NCI-H2196 treated with DMSO at 0.1 percent for 48 hours (cell line): ENCODE measurements at regions not wholly inside any gene's neighbourhood (a gene's known extent, or its start where the extent isn't known, plus 50 kb on each side); places are given as distances from the start of the nearest gene placed in this dataset.

Source experiments
- DNase-seq: peaks from one replicate; lab custom pipeline; 2025; ENCODE audit not compliant: unreplicated experiment; lab: John Stamatoyannopoulos, UW

DNA sequence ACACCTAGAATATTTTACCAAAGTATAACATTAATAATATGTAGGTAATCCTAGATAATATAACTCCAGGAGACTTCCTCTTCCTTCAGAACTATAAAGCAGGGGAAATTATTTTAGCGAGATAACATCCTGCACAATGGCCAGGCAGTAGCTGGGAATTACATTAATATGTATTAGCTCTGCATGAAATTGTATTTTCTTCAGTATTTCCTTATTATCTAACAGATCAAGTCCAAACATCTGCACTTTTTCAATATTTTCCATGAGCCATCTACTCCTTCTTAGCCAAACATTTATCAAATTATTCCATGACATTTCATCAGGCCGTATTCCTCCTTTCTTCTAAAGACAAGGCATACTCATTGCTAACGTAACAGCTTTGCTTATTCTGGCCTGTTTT lies 98.8 kb upstream of the PCDH9 start:
- DNase-seq: no peak

DNA sequence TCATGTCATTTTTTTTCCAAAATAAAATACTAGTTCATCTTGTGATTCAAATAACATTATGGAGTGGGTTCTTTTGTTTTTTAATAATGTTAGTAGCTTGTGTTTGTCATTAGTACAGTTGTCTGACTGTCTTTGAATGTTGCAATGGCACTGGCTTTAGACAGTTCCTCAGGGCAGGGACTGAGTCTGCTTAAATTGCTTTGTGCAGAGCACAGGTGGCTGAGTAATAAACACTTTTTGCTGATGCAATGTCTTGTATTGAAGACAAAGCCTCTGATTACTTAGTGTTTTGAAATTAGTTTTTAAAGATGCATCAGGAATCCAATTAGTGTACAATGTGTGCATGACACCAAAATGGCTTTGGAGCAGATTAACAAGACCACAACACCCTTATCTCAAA lies 88.7 kb upstream of the PCDH9 start:
- DNase-seq: no peak

DNA sequence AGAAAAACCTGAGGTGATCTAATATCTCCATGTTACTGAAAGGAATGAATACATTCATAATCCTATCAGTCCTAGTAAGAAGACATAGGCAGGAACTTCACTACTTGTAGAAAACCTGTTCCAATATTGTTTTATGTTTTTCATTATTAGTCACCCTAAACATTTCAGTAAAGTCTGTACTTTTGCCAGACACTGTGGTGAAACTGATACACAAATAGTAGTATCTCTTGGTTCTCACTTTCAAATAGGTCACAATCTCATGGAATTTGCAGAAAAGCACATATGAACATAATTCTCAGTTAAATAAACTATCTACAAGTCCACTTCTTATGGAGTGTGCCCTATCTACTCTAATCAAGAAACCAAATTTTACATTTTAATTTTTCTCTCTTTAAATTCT lies 88.3 kb upstream of the PCDH9 start:
- DNase-seq: no peak

DNA sequence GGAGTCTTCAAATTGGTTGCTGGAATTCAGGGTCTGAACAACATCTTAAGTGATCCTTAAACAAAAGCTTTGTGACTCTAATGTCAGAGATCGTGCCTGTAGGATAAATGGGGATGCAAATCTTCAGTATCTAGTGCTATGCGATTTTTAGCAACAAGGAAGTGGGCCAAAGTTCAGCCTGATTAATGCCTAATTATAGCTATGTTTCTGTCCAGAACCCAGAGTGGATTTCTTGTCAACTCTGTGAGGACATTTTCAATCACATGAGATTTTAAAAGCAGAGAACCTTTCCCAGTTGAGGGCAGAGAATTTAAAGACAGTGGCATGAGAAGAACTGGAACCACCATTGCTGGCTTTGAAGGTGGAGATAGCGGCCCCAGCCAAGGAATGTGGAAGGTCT lies 84.3 kb upstream of the PCDH9 start:
- DNase-seq: no peak

DNA sequence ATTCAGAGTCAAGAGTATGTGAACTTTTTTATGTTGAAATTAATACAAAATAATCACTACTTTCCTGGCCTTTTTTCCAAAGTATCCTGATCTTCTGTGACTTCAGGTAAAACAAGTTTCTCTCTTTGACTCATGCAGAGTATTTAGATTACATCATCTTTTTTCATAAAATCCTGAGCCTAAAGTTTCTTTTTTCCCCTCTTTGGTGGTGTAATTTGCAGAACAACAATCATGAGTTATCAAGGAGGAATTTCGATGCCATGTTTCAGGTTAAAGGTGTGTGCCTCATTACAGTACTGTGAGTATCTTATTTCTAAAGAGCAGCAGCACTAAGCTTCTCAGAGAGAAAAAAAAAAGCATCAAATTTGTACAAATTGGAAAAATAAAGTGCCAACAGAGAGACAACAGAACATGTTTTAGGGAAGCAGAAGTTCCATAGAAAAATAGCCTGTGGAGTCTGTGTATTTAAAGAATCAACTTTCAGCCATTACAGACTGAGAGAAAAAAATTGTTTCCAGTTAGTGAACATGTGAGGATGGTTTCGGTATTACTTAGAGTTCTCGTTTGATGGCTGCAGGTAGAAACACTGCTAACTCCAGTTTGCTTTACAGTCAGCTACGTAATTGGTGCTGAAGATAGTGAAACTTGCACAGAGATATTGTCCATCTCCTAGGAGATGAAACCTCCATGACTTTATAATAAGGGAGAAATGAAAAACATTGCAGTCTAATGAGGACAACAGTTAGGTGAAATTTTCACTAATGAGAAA lies 78.1 kb upstream of the PCDH9 start:
- DNase-seq: no peak

DNA sequence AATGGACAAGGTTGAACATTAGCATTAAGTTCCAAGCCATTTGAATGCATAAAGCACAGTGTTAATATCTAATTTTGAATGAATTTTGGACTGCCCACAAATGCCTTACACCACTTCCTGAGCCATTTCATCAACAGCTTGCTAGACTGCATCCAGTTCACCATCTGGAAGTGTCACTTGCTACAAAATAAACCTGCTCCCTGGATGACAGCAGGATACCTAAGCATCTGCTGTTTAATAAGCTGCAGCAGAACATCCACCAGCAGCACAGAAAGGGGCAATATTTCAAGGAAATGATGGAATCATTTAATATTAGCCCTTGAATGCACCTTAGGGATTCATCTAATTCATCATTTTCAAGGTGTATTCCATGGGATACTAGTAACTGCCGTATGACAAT lies 76.6 kb upstream of the PCDH9 start:
- no peak for DNase-seq

DNA sequence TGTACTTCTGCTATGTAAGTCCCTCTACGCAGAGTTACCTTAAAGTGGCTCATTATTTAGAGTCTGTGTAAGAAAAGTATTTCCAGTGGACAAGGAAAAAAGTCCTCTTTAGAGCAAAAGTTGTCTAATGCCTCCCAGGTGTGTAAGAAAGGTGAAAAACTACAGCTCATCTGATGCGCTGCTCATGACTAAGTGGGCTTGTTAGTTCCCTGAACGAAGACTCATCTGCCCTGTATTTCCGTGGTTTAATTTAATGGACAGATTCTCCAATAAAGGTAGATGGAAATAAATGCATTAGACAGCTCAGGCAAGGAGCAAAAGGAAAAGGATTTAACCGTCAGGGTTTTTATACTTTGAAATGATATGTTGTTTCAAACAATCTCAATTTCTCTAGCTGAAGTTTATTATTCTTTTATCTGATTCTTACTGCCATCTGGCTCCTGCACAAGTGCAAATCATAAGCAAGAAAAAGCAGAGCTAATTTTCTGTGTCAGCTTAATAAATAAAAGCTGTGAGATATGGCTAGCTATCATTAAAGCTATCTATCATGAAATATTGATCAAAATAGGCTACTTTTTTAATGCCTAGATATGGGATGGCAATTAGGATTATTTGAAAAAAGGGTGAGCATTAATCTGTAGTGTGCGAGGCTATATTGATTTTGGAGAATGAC lies 73.7 kb upstream of the PCDH9 start:
- DNase-seq: no peak

DNA sequence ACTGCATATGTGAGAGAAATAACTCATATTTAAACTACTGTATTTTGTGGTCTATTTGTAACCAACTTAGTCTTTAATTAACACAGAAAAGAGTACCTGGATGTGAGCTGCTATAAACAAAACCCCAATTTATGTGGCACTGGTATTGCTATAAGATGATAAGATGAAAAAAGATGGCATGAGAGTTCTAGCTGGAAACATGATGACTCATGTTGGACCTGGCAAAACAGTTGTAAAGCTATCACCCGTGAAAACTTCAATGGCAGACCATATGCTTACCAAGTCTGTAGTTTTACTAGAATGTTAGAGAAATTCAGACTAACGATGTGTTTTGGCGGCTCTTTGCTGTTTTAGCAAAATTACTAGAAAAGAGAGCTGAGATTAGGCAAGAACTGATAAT lies 69.6 kb upstream of the PCDH9 start:
- DNase-seq: no peak

DNA sequence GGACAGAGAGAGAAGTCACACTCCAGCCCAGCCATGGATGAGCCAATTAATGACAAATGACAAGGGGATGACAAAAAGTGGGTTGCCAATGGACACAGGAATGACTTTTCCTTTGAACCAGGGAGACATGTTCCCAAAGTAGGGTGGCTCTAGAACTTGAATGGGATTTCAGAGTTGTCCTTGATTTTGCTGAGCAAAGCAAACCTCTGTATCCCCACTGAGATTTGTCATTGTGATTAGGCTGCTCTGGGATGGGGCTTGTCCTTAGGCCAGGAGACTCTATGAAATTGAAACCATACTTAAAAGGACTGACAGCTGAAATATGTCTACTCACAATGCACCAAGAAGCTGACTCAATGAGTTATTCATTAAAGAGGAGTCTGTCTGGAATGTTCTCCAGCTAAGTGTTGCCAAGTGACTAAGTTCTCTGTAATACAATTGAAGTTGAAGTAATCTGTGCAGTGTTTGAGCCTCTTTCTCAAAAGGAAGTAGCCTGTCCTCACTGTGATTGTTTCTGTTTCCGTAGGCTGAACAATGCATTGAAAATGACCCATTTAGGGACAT lies 69.0 kb upstream of the PCDH9 start:
- DNase-seq: no peak

DNA sequence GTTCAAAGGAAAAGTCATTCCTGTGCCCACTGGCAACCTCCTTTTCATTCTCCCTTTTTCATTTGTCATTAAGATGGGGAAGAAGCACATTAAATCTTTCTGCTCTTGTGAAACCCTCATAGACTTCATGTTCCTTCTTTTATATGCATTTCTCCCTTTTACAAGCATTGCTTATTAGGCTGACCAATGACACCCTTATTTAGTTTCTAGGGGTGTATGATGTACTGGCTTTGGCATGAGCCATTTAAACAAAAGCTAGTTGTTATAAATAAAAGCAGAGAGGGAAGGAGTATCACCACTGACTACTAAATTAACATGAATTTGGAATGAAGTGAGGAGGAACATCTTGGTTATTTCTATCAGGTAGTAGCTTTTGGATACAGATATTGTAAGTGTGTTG lies 68.2 kb upstream of the PCDH9 start:
- DNase-seq: no peak

DNA sequence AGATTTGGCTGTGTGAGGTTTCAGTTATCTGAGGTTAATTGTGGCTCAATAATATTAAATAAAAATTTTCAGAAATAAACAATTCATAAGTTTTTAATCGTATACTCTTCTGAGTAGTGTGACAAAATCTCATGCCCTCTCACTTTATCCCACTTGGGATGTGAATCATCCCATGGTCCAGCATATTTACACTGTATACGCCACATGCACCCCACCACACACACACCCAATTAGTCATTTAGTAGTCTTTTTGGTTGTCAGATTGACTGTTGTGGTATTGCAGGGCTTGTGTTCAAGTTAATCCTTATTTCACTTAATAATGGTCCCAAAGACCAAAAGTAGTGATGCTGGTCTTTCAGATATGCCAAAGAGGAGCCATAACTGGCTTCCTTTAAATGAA lies 66.4 kb upstream of the PCDH9 start:
- DNase-seq: no peak

DNA sequence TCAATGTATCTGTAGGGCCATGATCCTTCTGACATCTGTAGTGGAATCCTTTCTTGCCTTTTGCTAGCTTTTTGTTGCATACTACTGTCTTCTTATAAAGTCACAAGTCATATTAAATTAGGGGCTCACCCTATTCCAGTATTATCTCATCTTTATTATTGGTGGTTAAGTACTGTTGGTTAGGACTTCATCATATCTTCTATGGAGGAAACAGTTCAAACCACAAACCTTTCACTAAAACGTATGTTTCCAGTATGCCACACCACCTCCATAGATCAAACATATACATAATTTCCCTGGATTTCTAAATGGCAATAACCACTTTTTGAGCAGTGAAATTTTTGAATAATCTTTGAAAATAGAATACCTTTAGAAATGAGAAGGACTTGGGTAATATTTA lies 62.8 kb upstream of the PCDH9 start:
- no peak for DNase-seq

DNA sequence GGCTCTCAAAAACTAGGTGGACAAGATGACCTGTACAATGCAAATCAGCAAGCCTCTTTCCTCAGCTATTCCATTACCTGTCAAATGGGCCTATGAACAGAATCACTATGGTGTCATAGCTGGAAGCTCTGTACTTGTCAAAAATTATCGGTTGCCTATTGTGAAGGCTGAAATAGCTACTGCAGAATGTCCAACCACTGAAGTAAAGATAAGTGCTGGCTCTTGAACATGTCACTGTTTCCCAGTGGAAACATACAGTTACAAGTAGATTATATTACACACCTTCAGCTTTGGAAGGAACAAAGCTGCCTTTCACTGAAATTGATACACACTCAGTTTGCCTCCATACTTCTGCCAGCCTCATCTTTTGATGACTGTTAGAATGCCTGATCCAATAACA lies 55.5 kb upstream of the PCDH9 start:
- no peak for DNase-seq

DNA sequence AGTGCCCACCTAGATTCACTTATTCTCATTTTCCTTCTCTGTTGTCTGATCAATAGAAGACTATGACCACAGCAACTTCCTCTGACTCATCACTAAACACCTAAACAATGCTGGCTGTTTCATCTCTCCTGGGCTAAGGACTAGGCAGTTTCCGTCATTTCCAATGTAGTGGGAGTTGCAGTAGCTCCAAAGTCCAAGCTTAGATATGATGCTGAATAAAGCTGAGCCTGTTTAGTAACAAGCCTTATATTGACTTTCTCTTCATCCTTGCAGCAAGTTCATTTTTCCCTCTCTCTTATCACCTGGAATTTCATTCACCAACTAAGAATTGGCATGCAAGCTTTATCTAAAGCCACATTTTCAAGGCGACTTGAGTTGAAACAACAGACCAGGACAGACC lies 53.5 kb upstream of the PCDH9 start:
- no peak for DNase-seq

DNA sequence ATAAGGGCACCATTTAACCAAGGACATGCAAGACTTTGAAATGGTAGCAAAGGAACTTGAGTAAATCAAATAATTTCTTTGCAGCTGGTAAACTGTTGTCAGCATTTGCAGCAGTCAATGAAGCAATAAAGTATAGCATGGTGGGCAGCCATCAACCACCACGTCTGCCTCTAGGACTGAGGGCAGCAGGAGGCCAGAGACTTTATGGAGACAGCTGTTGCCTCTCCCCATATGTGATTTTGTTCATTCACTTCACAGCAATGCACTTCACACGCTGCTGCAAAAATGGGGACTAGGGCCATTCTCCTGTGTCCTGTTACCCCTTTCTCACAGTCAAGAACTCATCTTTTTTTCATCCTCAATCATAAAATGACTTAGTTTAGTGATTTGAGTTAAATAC lies 51.3 kb upstream of the PCDH9 start:
- no peak for DNase-seq
